H9 (cell line): ENCODE measurements at regions not wholly inside any gene's neighbourhood (a gene's known extent, or its start where the extent isn't known, plus 50 kb on each side); places are given as distances from the start of the nearest gene placed in this dataset.
"Not testable (repeated sequence)": the region's sequence is repeated elsewhere in the genome, so short reads cannot be mapped to it uniquely, and the experiment has no call there.

Experiments
- DNase-seq: peaks from one replicate; pipeline ENCODE4 v3.0.0-alpha.2; 2017
- H2AFZ ChIP-seq: one replicate; pipeline ENCODE4 v1.6.1; 2013; ENCODE audit warnings: mild to moderate bottlenecking, low read length, control low read depth, moderate library complexity
- H2AK5ac ChIP-seq: 2 replicates; pipeline ENCODE4 v1.6.1; 2013; ENCODE audit warnings: low read length, control low read depth, mixed read lengths; ENCODE audit not compliant: insufficient read length
- H2BK120ac ChIP-seq: one replicate; pipeline ENCODE4 v1.6.1; 2013; ENCODE audit warnings: low read depth, mild to moderate bottlenecking, low read length, control low read depth, inconsistent platforms; ENCODE audit not compliant: poor library complexity, severe bottlenecking
- H2BK12ac ChIP-seq: 2 replicates; pipeline ENCODE4 v1.6.1; 2013; ENCODE audit warnings: low read length, control low read depth, mixed read lengths, low read depth; ENCODE audit not compliant: insufficient read length
- H2BK15ac ChIP-seq: 2 replicates; pipeline ENCODE4 v1.6.1; 2013; ENCODE audit warnings: low read depth, low read length, control low read depth
- H2BK20ac ChIP-seq: one replicate; pipeline ENCODE4 v1.6.1; 2013; ENCODE audit warnings: low read depth, mild to moderate bottlenecking, low read length, control low read depth, inconsistent platforms; ENCODE audit not compliant: poor library complexity, severe bottlenecking
- H2BK5ac ChIP-seq: 2 replicates; pipeline ENCODE4 v1.6.1; 2013; ENCODE audit warnings: low read length, control low read depth, mixed read lengths; ENCODE audit not compliant: insufficient read length
- H3K14ac ChIP-seq: 2 replicates; pipeline ENCODE4 v1.6.1; 2013; ENCODE audit warnings: low read length, control low read depth; ENCODE audit not compliant: insufficient read depth
- H3K18ac ChIP-seq: 2 replicates; pipeline ENCODE4 v1.6.1; 2013; ENCODE audit warnings: low read depth, mild to moderate bottlenecking, mixed read lengths, low read length, control low read depth; ENCODE audit not compliant: insufficient read length
- H3K23ac ChIP-seq: 2 replicates; pipeline ENCODE4 v1.6.1; 2013; ENCODE audit warnings: low read length, control low read depth, mixed read lengths, low read depth; ENCODE audit not compliant: insufficient read length
- H3K23me2 ChIP-seq: 2 replicates; pipeline ENCODE4 v1.6.1; 2013; ENCODE audit warnings: low read depth, mild to moderate bottlenecking, mixed read lengths, low read length, control low read depth; ENCODE audit not compliant: insufficient read length, poor library complexity, severe bottlenecking
- H3K27ac ChIP-seq: 2 replicates; pipeline ENCODE4 v1.5.1; 2013; ENCODE audit warnings: low read length, control low read depth, mixed read lengths, low read depth; ENCODE audit not compliant: insufficient read length
- H3K27me3 ChIP-seq: 2 replicates; pipeline ENCODE4 v1.6.1; 2013; ENCODE audit warnings: low read length, control low read depth, inconsistent platforms; ENCODE audit not compliant: insufficient read depth
- H3K4ac ChIP-seq: 2 replicates; pipeline ENCODE4 v1.6.1; 2013; ENCODE audit warnings: low read depth, mild to moderate bottlenecking, control low read depth, inconsistent platforms, low read length, moderate library complexity
- H3K4me1 ChIP-seq: 2 replicates; pipeline ENCODE4 v1.6.1; 2013; ENCODE audit warnings: low read length, control low read depth, inconsistent platforms; ENCODE audit not compliant: insufficient read depth
- H3K4me2 ChIP-seq: 2 replicates; pipeline ENCODE4 v1.6.1; 2013; ENCODE audit warnings: low read length, control low read depth, mixed read lengths; ENCODE audit not compliant: insufficient read length, insufficient read depth
- H3K56ac ChIP-seq: 2 replicates; pipeline ENCODE4 v1.6.1; 2013; ENCODE audit warnings: low read depth, mild to moderate bottlenecking, mixed read lengths, low read length, control low read depth; ENCODE audit not compliant: insufficient read length
- H3K79me1 ChIP-seq: 2 replicates; pipeline ENCODE4 v1.6.1; 2013; ENCODE audit warnings: low read depth, mild to moderate bottlenecking, moderate library complexity, low read length, control low read depth, inconsistent platforms; ENCODE audit not compliant: insufficient read depth, poor library complexity, severe bottlenecking
- H3K79me2 ChIP-seq: 2 replicates; pipeline ENCODE4 v1.6.1; 2013; ENCODE audit warnings: low read length, control low read depth, inconsistent platforms; ENCODE audit not compliant: insufficient read depth
- H3K9ac ChIP-seq: 2 replicates; pipeline ENCODE4 v1.6.1; 2013; ENCODE audit warnings: low read length, control low read depth, mixed read lengths; ENCODE audit not compliant: insufficient read length; ENCODE audit errors: extremely low read depth
- H3K9me3 ChIP-seq: one replicate; pipeline ENCODE4 v1.6.1; 2013; ENCODE audit warnings: low read depth, low read length, inconsistent platforms; ENCODE audit not compliant: control insufficient read depth
- H3T11ph ChIP-seq: one replicate; pipeline ENCODE4 v1.6.1; 2013; ENCODE audit warnings: mild to moderate bottlenecking, low read length, control low read depth, inconsistent platforms
- H4K20me1 ChIP-seq: one replicate; pipeline ENCODE4 v1.6.1; 2013; ENCODE audit not compliant: control insufficient read depth, insufficient read length, insufficient read depth
- H4K5ac ChIP-seq: 2 replicates; pipeline ENCODE4 v1.6.1; 2013; ENCODE audit warnings: low read depth, mild to moderate bottlenecking, mixed read lengths, low read length, control low read depth; ENCODE audit not compliant: insufficient read length
- H4K8ac ChIP-seq: replicated peaks from 2 replicates; pipeline ENCODE4 v1.6.1; 2013; ENCODE audit warnings: low read length, control low read depth, mixed read lengths, low read depth; ENCODE audit not compliant: insufficient read length
- H4K91ac ChIP-seq: 2 replicates; pipeline ENCODE4 v1.6.1; 2013; ENCODE audit warnings: low read depth, mild to moderate bottlenecking, moderate library complexity, mixed read lengths, low read length, control low read depth; ENCODE audit not compliant: insufficient read length
- H3K27ac Mint-ChIP-seq, 3 experiments: 2 replicates in 2 of 3; 3 replicates in 1 of 3; pipeline ENCODE4 v1.8.0; 2020 to 2021; ENCODE audit warnings: mixed read lengths in 3 of 3, mild to moderate bottlenecking in 1 of 3, moderate library complexity in 1 of 3
- H3K27me3 Mint-ChIP-seq: 2 replicates; pipeline ENCODE4 v1.8.0; 2021; ENCODE audit warnings: low read depth, mild to moderate bottlenecking, moderate library complexity, mixed read lengths
- H3K36me3 Mint-ChIP-seq, 3 experiments: 2 replicates in 2 of 3; 3 replicates in 1 of 3; pipeline ENCODE4 v1.8.0; 2020 to 2021; ENCODE audit warnings: low read depth in 3 of 3, mixed read lengths in 3 of 3; ENCODE audit not compliant: insufficient read depth in 1 of 3
- H3K4me1 Mint-ChIP-seq, 2 experiments: 2 replicates each; pipeline ENCODE4 v1.8.0; 2020; ENCODE audit warnings: mixed read lengths in 2 of 2
- H3K4me3 Mint-ChIP-seq, 2 experiments: 2 replicates in 1 of 2; 3 replicates in 1 of 2; pipeline ENCODE4 v1.8.0; 2020 to 2021; ENCODE audit warnings: mild to moderate bottlenecking in 2 of 2, mixed read lengths in 2 of 2, moderate library complexity in 1 of 2
- H3K9me3 Mint-ChIP-seq, 2 experiments: 2 replicates in 1 of 2; 3 replicates in 1 of 2; pipeline ENCODE4 v1.8.0; 2020; ENCODE audit warnings: mild to moderate bottlenecking in 2 of 2, mixed read lengths in 2 of 2, moderate library complexity in 1 of 2
- WGBS: extraction: QIAGEN DNeasy Blood & Tissue Kit; methylation state at CpG from one replicate; pipeline ENCODE4 v1.1.7; 2013; ENCODE audit warnings: missing lambda C conversion rate, low lambda C conversion rate, mixed read lengths; ENCODE audit not compliant: insufficient read length; ENCODE audit errors: extremely low coverage; 5-methylcytosine and 5-hydroxymethylcytosine counted together
- TF ChIP-seq, protein P1 (sequence below): fragments of 200-600 bp; sonication (generic); conservative IDR thresholded peaks from 3 replicates; pipeline ENCODE4 v1.8.0; 2021; ENCODE audit warnings: antibody characterized with exemption, mild to moderate bottlenecking

DNA sequence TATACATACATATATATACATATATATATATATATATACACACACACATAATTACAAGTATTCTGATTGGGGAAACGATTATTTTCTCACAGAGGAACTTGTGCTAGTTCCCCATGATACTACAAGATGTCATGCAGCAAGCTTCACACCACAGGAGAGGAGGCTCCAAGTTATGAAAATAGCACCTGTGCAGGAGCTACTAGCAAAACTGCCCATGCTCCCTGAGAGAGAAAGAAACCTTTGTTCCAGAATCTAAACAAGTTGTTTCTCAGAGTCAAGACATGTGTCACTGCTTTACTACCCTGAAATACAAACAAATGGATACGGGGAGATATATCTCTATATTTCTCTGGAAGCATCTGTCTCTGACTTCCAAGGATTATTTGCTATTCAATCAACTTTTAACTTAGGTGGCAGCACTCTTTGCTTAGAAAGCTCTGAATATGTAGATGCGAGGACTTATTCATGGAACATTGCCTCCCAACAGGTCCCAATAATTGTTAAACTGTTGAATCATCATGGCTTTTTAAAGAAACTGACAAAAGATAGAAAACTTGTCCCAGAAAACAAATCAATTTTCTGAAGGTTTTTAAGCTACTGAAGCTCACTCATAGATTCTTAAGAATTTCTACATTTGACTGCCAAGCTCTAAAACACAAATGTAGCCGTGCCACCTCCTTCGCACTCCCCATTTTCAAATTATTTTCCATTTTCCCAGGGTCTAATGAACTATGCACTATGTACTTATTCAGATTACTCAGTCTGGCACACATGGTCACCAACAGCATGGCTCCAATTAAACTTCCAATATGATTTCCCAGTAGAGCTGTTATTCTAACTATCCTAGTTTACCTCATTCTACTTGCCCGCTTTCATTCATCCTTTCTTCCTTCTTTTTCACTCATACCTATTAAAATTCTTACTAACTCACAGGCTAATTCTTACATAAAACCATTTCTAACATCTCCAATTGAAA is 929.1 kb downstream of the LTN1 start:
- H3K4me3 Mint-ChIP-seq: no peak overlapping the region
- H4K91ac ChIP-seq: no peak overlapping the region
- H3K23ac ChIP-seq: no peak overlapping the region
- H2BK15ac ChIP-seq: no peak overlapping the region
- H3K27ac ChIP-seq: no peak overlapping the region
- no peak overlapping the region for H2BK120ac ChIP-seq
- DNase-seq: no peak
- H2BK20ac ChIP-seq: no peak overlapping the region
- H2BK12ac ChIP-seq: no peak overlapping the region
- no peaks in the 10 kb centered on the region for H4K20me1 ChIP-seq
- peaks cover under 1% of the 10 kb centered on the region; the same call in 1 of the 2 replicates for H3K27me3 Mint-ChIP-seq
- H3K4me1 Mint-ChIP-seq: peaks cover 13 to 22% of the 10 kb centered on the region in 2 experiments
- no peak overlapping the region for H3K4ac ChIP-seq
- 100% methylated on average over 1 of the region's 6 CpGs for WGBS
- H3K56ac ChIP-seq: no peak overlapping the region
- peaks cover 2 to 11% of the 10 kb centered on the region in 2 experiments; a peak in 3 of 5 replicates for H3K9me3 Mint-ChIP-seq
- H3T11ph ChIP-seq: no peak overlapping the region
- H2AK5ac ChIP-seq: no peak overlapping the region
- H3K79me2 ChIP-seq: no peaks in the 10 kb centered on the region
- TF ChIP-seq, protein P1, sequence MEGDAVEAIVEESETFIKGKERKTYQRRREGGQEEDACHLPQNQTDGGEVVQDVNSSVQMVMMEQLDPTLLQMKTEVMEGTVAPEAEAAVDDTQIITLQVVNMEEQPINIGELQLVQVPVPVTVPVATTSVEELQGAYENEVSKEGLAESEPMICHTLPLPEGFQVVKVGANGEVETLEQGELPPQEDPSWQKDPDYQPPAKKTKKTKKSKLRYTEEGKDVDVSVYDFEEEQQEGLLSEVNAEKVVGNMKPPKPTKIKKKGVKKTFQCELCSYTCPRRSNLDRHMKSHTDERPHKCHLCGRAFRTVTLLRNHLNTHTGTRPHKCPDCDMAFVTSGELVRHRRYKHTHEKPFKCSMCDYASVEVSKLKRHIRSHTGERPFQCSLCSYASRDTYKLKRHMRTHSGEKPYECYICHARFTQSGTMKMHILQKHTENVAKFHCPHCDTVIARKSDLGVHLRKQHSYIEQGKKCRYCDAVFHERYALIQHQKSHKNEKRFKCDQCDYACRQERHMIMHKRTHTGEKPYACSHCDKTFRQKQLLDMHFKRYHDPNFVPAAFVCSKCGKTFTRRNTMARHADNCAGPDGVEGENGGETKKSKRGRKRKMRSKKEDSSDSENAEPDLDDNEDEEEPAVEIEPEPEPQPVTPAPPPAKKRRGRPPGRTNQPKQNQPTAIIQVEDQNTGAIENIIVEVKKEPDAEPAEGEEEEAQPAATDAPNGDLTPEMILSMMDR: no peak
- H3K18ac ChIP-seq: no peak overlapping the region
- H4K8ac ChIP-seq: no peak overlapping the region
- H3K36me3 Mint-ChIP-seq: peaks cover 0 to 7% (median 2%) of the 10 kb centered on the region in 3 experiments; a peak in 3 of 7 replicates
- H3K27ac Mint-ChIP-seq: peak overlapping the region in 2 of 3 experiments; percentile 35 to 84; a peak in 3 of 7 replicates
- H4K5ac ChIP-seq: no peak overlapping the region
- H3K9ac ChIP-seq: no peak overlapping the region
- H3K79me1 ChIP-seq: no peaks in the 10 kb centered on the region
- no peaks in the 10 kb centered on the region for H3K27me3 ChIP-seq
- no peaks in the 10 kb centered on the region for H3K23me2 ChIP-seq
- H3K4me2 ChIP-seq: no peak overlapping the region
- no peak overlapping the region for H3K14ac ChIP-seq
- H2BK5ac ChIP-seq: no peak overlapping the region
- H2AFZ ChIP-seq: no peak overlapping the region
- peaks cover 2% of the 10 kb centered on the region; the same call in 1 of the 2 replicates for H3K4me1 ChIP-seq
- H3K9me3 ChIP-seq: no peaks in the 10 kb centered on the region

DNA sequence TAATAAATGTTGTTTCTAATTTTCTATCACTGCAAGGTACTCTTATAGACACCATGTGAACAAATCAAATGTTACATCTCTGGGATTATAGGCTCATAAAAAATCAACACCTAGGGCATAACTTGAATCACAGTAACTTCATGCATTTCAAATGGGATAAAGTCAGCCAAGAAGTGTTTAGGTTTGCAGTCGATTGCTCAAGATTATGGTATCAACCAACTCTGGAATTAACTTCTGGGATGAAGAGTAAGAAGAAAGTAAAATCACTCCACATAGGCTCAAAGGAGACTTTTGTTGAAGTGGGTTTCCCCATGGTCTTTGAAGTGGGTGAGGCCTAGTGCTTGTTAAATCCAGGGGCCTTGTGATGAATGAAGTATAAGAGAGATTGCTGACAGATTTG is 939.7 kb downstream of the LTN1 start:
- not testable (repeated sequence) for H2BK20ac ChIP-seq, H3K18ac ChIP-seq, H3K9me3 ChIP-seq, H4K8ac ChIP-seq, H3K56ac ChIP-seq, H3K4ac ChIP-seq, H3K79me2 ChIP-seq, H3K4me2 ChIP-seq, H3K79me1 ChIP-seq, H3K14ac ChIP-seq, H3K27ac ChIP-seq, H3K9ac ChIP-seq, H3T11ph ChIP-seq, H4K5ac ChIP-seq, DNase-seq, H4K20me1 ChIP-seq, H3K27me3 ChIP-seq, H3K23ac ChIP-seq, H2BK15ac ChIP-seq, H2BK120ac ChIP-seq, H3K27me3 Mint-ChIP-seq, H4K91ac ChIP-seq, H2AK5ac ChIP-seq, H2BK5ac ChIP-seq, H2BK12ac ChIP-seq, H3K23me2 ChIP-seq, H3K36me3 Mint-ChIP-seq, H3K4me1 ChIP-seq, H3K4me3 Mint-ChIP-seq, H3K27ac Mint-ChIP-seq, H2AFZ ChIP-seq, H3K9me3 Mint-ChIP-seq
- H3K4me1 Mint-ChIP-seq: peaks cover 10 to 18% of the 10 kb centered on the region in 2 experiments
- no CpG with 5 or more reads among the region's 1 CpG for WGBS
